AG04450 (cell line): ENCODE measurements at regions not wholly inside any gene's neighbourhood (a gene's known extent, or its start where the extent isn't known, plus 50 kb on each side); places are given as distances from the start of the nearest gene placed in this dataset.

Experiments used
- CTCF ChIA-PET: fragments of 300-600, 350-600 bp; formaldehyde crosslinking; extraction: SDS; loops from one replicate; lab custom pipeline; 2022; ENCODE audit warnings: antibody characterized with exemption, inconsistent platforms; lab: Charles Lee
- POLR2A ChIA-PET: fragments of 350-600 bp; formaldehyde crosslinking; extraction: SDS; loops from one replicate; lab custom pipeline; 2021; ENCODE audit warnings: antibody characterized with exemption, inconsistent platforms; lab: Yijun Ruan, JAX
- DNase-seq: peaks from one replicate; pipeline ENCODE4 v3.0.0-alpha.2; 2011; ENCODE audit warnings: low read depth, low spot score
- H3K27ac ChIP-seq: one replicate; pipeline ENCODE4 v1.5.1; 2012; ENCODE audit warnings: low read depth, low read length, control low read depth
- H3K27me3 ChIP-seq: one replicate; pipeline ENCODE4 v1.6.0; 2012; ENCODE audit warnings: low read length; ENCODE audit not compliant: control insufficient read depth, insufficient read depth
- H3K4me3 ChIP-seq: 2 replicates; pipeline ENCODE4 v1.5.1; 2011; ENCODE audit warnings: mild to moderate bottlenecking, low read depth, low read length, control low read depth
- H3K9me3 ChIP-seq: 2 replicates; pipeline ENCODE4 v1.5.1; 2012; ENCODE audit warnings: low read length; ENCODE audit not compliant: control insufficient read depth, insufficient read depth
- TF ChIP-seq, protein P1 (sequence below): IDR thresholded peaks from 2 replicates; pipeline ENCODE4 v1.5.1; 2011; ENCODE audit warnings: low read depth, low read length, control low read depth, inconsistent platforms

GRCh38 chr4:54898656-54899340 is 226.6 kb downstream of the KDR start:
- POLR2A ChIA-PET, result no interaction called here
- TF ChIP-seq, protein P1, sequence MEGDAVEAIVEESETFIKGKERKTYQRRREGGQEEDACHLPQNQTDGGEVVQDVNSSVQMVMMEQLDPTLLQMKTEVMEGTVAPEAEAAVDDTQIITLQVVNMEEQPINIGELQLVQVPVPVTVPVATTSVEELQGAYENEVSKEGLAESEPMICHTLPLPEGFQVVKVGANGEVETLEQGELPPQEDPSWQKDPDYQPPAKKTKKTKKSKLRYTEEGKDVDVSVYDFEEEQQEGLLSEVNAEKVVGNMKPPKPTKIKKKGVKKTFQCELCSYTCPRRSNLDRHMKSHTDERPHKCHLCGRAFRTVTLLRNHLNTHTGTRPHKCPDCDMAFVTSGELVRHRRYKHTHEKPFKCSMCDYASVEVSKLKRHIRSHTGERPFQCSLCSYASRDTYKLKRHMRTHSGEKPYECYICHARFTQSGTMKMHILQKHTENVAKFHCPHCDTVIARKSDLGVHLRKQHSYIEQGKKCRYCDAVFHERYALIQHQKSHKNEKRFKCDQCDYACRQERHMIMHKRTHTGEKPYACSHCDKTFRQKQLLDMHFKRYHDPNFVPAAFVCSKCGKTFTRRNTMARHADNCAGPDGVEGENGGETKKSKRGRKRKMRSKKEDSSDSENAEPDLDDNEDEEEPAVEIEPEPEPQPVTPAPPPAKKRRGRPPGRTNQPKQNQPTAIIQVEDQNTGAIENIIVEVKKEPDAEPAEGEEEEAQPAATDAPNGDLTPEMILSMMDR, result no peak
- CTCF ChIA-PET, result no interaction called here
- Histone ChIP-seq H3K9me3 (no peaks in the 10 kb centered on the region), H3K27ac (no peak overlapping the region), H3K4me3 (no peak overlapping the region), H3K27me3 (no peaks in the 10 kb centered on the region)
- no peak for DNase-seq

DNA sequence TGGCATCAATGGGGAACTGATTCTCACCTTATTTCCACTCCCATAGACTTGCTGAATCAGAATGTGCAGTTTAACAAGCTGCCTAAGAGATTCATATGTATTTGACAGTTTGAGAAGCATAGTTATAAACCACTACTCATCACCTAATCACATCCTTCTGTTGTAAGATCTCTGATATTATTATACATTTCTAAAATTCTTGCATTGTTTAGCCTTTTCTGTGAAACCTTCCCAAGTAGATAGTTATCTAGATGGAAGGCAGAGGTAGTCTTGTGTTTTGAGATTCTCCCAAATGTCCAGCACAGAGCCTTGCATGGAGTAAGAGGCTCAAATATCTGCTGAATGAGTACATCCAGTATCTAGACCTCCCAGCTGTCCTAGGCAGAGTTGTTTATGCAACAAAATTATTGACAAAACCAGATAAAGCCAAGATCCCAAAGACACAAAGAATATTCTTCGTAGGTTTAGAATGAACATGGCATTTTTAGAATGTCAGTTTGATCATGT is 227.3 kb downstream of the KDR start:
- Histone ChIP-seq H3K27me3 (no peaks in the 10 kb centered on the region), H3K27ac (no peak overlapping the region), H3K4me3 (no peak overlapping the region), H3K9me3 (no peaks in the 10 kb centered on the region)
- ChIA-PET POLR2A (no interaction called here), CTCF (no interaction called here)
- TF ChIP-seq, protein P1, result no peak
- DNase-seq, result no peak

GRCh38 chr4:54897590-54897989 is 227.8 kb downstream of the KDR start:
- no peak overlapping the region for H3K27ac ChIP-seq
- ChIA-PET POLR2A (no interaction called here), CTCF (no interaction called here)
- no peaks in the 10 kb centered on the region for H3K9me3 ChIP-seq
- TF ChIP-seq, protein P1, result no peak
- H3K4me3 ChIP-seq, result no peak overlapping the region
- no peak for DNase-seq
- H3K27me3 ChIP-seq, result no peaks in the 10 kb centered on the region

- H3K9me3 ChIP-seq, result no peaks in the 10 kb centered on the region
- CTCF ChIA-PET, result no interaction called here
- POLR2A ChIA-PET, result no interaction called here
- H3K4me3 ChIP-seq, result no peak overlapping the region
- TF ChIP-seq, protein P1, result no peak
- no peak for DNase-seq
- H3K27ac ChIP-seq, result no peak overlapping the region
- no peaks in the 10 kb centered on the region for H3K27me3 ChIP-seq
Measured at GRCh38 chr4:54882616-54883015, 224.9 kb downstream of the KIT start.

DNA sequence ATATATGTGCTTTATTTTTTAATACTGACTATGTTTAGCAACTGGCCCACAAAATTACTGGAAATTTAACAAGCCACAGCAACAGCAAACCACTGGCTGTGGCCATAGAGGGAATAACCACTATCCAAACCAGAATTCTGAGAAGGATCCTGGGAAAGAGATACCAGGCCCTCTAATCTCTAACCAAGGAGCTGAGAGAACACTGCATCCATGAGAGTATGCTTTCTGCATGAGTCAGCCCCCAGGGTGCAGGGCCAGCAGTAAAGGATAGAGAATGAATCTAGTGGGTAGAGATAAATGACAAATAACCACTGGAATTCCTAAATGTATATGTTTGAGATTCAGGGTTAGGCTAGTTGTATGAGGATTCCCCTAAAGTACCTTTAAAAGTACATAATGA is 221.8 kb downstream of the KIT start:
- ChIA-PET POLR2A (no interaction called here), CTCF (no interaction called here)
- no peaks in the 10 kb centered on the region for H3K9me3 ChIP-seq
- no peak for DNase-seq
- no peak overlapping the region for H3K4me3 ChIP-seq
- no peaks in the 10 kb centered on the region for H3K27me3 ChIP-seq
- H3K27ac ChIP-seq, result no peak overlapping the region
- TF ChIP-seq, protein P1, result no peak
